Left lung (tissue), 4 donors: ENCODE measurements at regions not wholly inside any gene's neighbourhood (a gene's known extent, or its start where the extent isn't known, plus 50 kb on each side); places are given as distances from the start of the nearest gene placed in this dataset.

Source experiments
- ATAC-seq: fragments of 200-7000 bp; cut with Tn5 transposase; one replicate; pipeline ENCODE4 v1.9.1; 2020; ENCODE audit warnings: moderate library complexity
- DNase-seq, 4 donors: peaks; one replicate each; pipeline ENCODE4 v3.0.0-alpha.2; 2013 to 2020
- H3K27ac ChIP-seq, 2 donors: fragments of 200-600 bp; sonication (generic) in 1 of 2; one replicate each; pipeline versions ENCODE4 v1.5.0 to v1.8.0; 2020 to 2021
- H3K27me3 ChIP-seq, 2 donors: fragments of 200-600 bp; sonication (generic) in 1 of 2; one replicate each; pipeline versions ENCODE4 v1.5.0 to v1.8.0; 2020 to 2021
- H3K36me3 ChIP-seq, 2 donors: fragments of 200-600 bp; sonication (generic) in 1 of 2; one replicate each; pipeline versions ENCODE4 v1.5.0 to v1.8.0; 2020 to 2021
- H3K4me1 ChIP-seq, 2 donors: fragments of 200-600 bp; one replicate each; pipeline ENCODE4 v1.8.0; 2021
- H3K4me3 ChIP-seq, 2 donors: fragments of 200-600 bp; sonication (generic) in 1 of 2; one replicate each; pipeline versions ENCODE4 v1.5.0 to v1.8.0; 2020 to 2021; ENCODE audit warnings: mild to moderate bottlenecking in 1 of 2
- H3K9me3 ChIP-seq, 2 donors: fragments of 200-600 bp; sonication (generic) in 1 of 2; one replicate each; pipeline versions ENCODE4 v1.5.0 to v1.8.0; 2020 to 2021
- CTCF ChIP-seq, 2 donors: fragments of 200-600 bp; sonication (generic) in 1 of 2; IDR thresholded peaks; one replicate each; pipeline versions ENCODE4 v1.5.0 to v1.8.0; 2021; ENCODE audit warnings: antibody characterized with exemption in 2 of 2
- intact Hi-C, 2 donors: fragments of 100-400 bp; cut with DNase I; formaldehyde crosslinking; loops; one replicate each; pipeline versions ENCODE4 v1.11.2 to v1.14.2; 2022
- donor health status: DM: no; HTN: yes; CAD: no.
- donor health status: DM: no; HTN: no; CAD: no.

- no peaks in the 10 kb centered on the region for H3K4me1 ChIP-seq
- H3K27ac ChIP-seq: no peak overlapping the region
- intact Hi-C loops: no loop called here
- no peaks in the 10 kb centered on the region for H3K36me3 ChIP-seq
- ATAC-seq: no peak
- DNase-seq: no peak
- H3K4me3 ChIP-seq: no peak overlapping the region
- H3K27me3 ChIP-seq: no peaks in the 10 kb centered on the region
- TF ChIP-seq CTCF (IDR thresholded peaks at IDR 0.05): no peak
- H3K9me3 ChIP-seq: no peaks in the 10 kb centered on the region
These were observed 226.5 kb upstream of the STEAP1 start for GRCh38 chr7:89927762-89928161.

- Histone ChIP-seq H3K36me3 (no peaks in the 10 kb centered on the region), H3K9me3 (no peaks in the 10 kb centered on the region), H3K4me3 (no peak overlapping the region), H3K27me3 (no peaks in the 10 kb centered on the region), H3K27ac (no peak overlapping the region), H3K4me1 (no peaks in the 10 kb centered on the region)
- DNase-seq (no peak), ATAC-seq (no peak)
- no peak for TF ChIP-seq CTCF (IDR thresholded peaks at IDR 0.05)
- intact Hi-C loops: no loop called here
These were observed 225.8 kb upstream of the STEAP1 start for GRCh38 chr7:89928451-89928850.

- no peak overlapping the region for H3K4me3 ChIP-seq
- H3K9me3 ChIP-seq: peaks cover 0 to 2% of the 10 kb centered on the region in 2 donors
- ATAC-seq: no peak
- H3K4me1 ChIP-seq: no peaks in the 10 kb centered on the region
- intact Hi-C loops: no loop called here
- H3K27ac ChIP-seq: no peak overlapping the region
- no peaks in the 10 kb centered on the region for H3K27me3 ChIP-seq
- DNase-seq: no peak
- no peaks in the 10 kb centered on the region for H3K36me3 ChIP-seq
- no peak for TF ChIP-seq CTCF (IDR thresholded peaks at IDR 0.05)
These were observed 220.2 kb upstream of the STEAP1 start for GRCh38 chr7:89934101-89934500.

- intact Hi-C loops: no loop called here
- ATAC-seq: no peak
These were observed 210.7 kb upstream of the STEAP1 start for GRCh38 chr7:89943525-89944050.

GRCh38 chr7:89958525-89959068 is 195.7 kb upstream of the STEAP1 start:
- intact Hi-C loops: no loop called here
- no peaks in the 10 kb centered on the region for H3K9me3 ChIP-seq
- no peaks in the 10 kb centered on the region for H3K36me3 ChIP-seq
- H3K4me3 ChIP-seq: no peak overlapping the region
- no peak overlapping the region for H3K27ac ChIP-seq
- no peak for TF ChIP-seq CTCF (IDR thresholded peaks at IDR 0.05)
- H3K27me3 ChIP-seq: no peaks in the 10 kb centered on the region
- H3K4me1 ChIP-seq: no peaks in the 10 kb centered on the region
- no peak for ATAC-seq
- DNase-seq: no peak

More at GRCh38 chr7:89943525-89944050, 210.7 kb upstream of the STEAP1 start:
- H3K27me3 ChIP-seq: no peaks in the 10 kb centered on the region
- H3K4me1 ChIP-seq: no peaks in the 10 kb centered on the region
- no peak overlapping the region for H3K27ac ChIP-seq
- H3K4me3 ChIP-seq: no peak overlapping the region
- H3K36me3 ChIP-seq: no peaks in the 10 kb centered on the region
- DNase-seq: no peak
- no peak for TF ChIP-seq CTCF (IDR thresholded peaks at IDR 0.05)
- no peaks in the 10 kb centered on the region for H3K9me3 ChIP-seq
